Upper lobe of right lung (tissue), 1 donor: ENCODE measurements at regions not wholly inside any gene's neighbourhood (a gene's known extent, or its start where the extent isn't known, plus 50 kb on each side); places are given as distances from the start of the nearest gene placed in this dataset.
A peak's percentile ranks its signal among the peaks of the same experiment; 100 is the strongest.

Experiments
- ATAC-seq: fragments of 200-7000 bp; cut with Tn5 transposase; one replicate; pipeline ENCODE4 v1.9.1; 2020; ENCODE audit warnings: mild to moderate bottlenecking, moderate library complexity
- DNase-seq: peaks from one replicate; pipeline ENCODE4 v3.0.0-alpha.2; 2020
- H3K27ac ChIP-seq: fragments of 200-600 bp; one replicate; pipeline ENCODE4 v1.8.0; 2022
- H3K27me3 ChIP-seq: fragments of 200-600 bp; one replicate; pipeline ENCODE4 v1.8.0; 2022; ENCODE audit warnings: mild to moderate bottlenecking
- H3K36me3 ChIP-seq: fragments of 200-600 bp; one replicate; pipeline ENCODE4 v1.8.0; 2022
- H3K4me1 ChIP-seq: fragments of 200-600 bp; one replicate; pipeline ENCODE4 v1.8.0; 2022
- H3K4me3 ChIP-seq: fragments of 200-600 bp; one replicate; pipeline ENCODE4 v1.8.0; 2022; ENCODE audit warnings: mild to moderate bottlenecking
- H3K9me3 ChIP-seq: fragments of 200-600 bp; one replicate; pipeline ENCODE4 v1.8.0; 2022
- CTCF ChIP-seq: fragments of 200-600 bp; IDR thresholded peaks from one replicate; pipeline ENCODE4 v1.8.0; 2022; ENCODE audit warnings: antibody characterized with exemption
- intact Hi-C: fragments of 100-400 bp; cut with DNase I; formaldehyde crosslinking; loops from one replicate; pipeline ENCODE4 v1.11.0; 2022
- donor health status: DM: no; HTN: yes; CAD: no; lungs with severe emphysema.

DNA sequence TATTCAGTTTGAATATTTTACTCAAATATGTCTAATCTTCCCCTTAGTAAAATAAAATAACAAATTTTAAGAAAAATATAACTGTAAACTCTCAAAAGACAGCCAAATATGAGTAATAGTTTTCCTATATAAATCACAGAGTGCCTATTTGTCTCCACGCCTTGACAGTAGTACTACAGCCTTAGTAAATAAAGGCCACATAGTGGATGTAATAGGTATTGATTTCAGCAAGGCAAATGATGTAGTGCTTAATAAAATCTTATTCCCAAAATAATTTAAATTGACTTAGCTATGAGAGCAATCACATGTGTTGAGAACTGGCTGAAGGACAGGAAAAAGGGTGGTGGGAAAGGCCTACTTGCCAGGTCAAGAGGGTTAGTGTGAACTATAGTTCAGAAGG lies 747.2 kb downstream of the OLFM4 start:
- intact Hi-C loops, result no loop called here
- no peaks in the 10 kb centered on the region for H3K27me3 ChIP-seq
- H3K36me3 ChIP-seq, result no peaks in the 10 kb centered on the region

DNA sequence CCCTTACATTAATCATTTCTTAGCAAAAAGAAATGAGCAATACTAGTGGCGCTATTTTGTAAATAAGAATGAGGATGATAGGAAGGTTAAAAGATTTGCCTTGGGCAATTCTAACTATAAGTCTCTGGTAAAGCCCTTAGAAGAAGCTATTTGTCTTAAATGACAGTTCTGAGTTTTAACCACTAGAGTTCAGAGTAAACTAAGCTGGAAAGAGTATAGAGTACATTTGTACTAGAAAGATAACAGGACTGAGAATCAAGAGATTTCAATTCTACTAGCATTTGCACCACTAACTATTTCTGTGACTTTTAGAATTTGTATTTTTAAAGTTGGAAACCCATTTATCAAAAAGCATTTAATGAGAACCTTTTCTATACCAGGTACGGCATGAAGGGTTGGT lies 750.3 kb downstream of the OLFM4 start:
- H3K27me3 ChIP-seq, result no peaks in the 10 kb centered on the region
- H3K27ac ChIP-seq, result no peak overlapping the region
- H3K9me3 ChIP-seq, result no peaks in the 10 kb centered on the region
- TF ChIP-seq CTCF, result no peak
- ATAC-seq, result no peak
- H3K36me3 ChIP-seq, result no peaks in the 10 kb centered on the region
- DNase-seq, result no peak
- no peak overlapping the region for H3K4me3 ChIP-seq
- intact Hi-C loops, result no loop called here
- H3K4me1 ChIP-seq, result no peaks in the 10 kb centered on the region

More for the DNA sequence above, 747.2 kb downstream of the OLFM4 start:
- ATAC-seq, result no peak
- H3K9me3 ChIP-seq, result no peaks in the 10 kb centered on the region
- TF ChIP-seq CTCF, result no peak
- H3K4me1 ChIP-seq, result no peaks in the 10 kb centered on the region
- H3K4me3 ChIP-seq, result no peak overlapping the region
- no peak overlapping the region for H3K27ac ChIP-seq
- no peak for DNase-seq

GRCh38 chr13:53781941-53782340 lies 753.3 kb downstream of the OLFM4 start:
- ATAC-seq, result no peak
- no peak for TF ChIP-seq CTCF
- intact Hi-C loops, result no loop called here

GRCh38 chr13:53782488-53782961 lies 753.9 kb downstream of the OLFM4 start:
- H3K4me1 ChIP-seq, result no peaks in the 10 kb centered on the region
- no peak overlapping the region for H3K27ac ChIP-seq
- peak; percentile 79 for TF ChIP-seq CTCF
- no peaks in the 10 kb centered on the region for H3K36me3 ChIP-seq
- H3K4me3 ChIP-seq, result no peak overlapping the region
- intact Hi-C loops, result no loop called here
- ATAC-seq (peak; percentile 70), DNase-seq (no peak)
- H3K27me3 ChIP-seq, result no peaks in the 10 kb centered on the region
- no peaks in the 10 kb centered on the region for H3K9me3 ChIP-seq

More at GRCh38 chr13:53781941-53782340, 753.3 kb downstream of the OLFM4 start:
- Histone ChIP-seq H3K27me3 (no peaks in the 10 kb centered on the region), H3K27ac (no peak overlapping the region), H3K36me3 (no peaks in the 10 kb centered on the region), H3K9me3 (no peaks in the 10 kb centered on the region), H3K4me1 (no peaks in the 10 kb centered on the region), H3K4me3 (no peak overlapping the region)
- no peak for DNase-seq

DNA sequence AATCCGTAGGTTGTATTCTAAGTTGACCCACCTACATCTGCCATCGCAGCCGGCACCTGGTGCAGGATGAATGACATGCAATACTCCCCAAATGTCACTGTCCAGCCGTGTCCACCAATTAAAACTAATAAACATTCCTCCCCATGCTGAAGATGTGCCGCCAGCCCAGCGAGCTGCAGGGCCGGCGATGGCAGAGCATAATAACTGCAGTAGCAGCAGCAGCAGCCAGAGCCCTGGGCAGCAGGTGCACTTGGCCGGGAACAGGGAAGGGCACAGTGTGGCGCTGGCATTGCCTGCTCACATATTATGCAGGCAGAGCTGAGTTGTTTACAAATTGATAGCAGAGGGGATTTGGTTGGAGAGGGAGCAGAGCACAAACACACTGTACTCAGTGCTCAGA lies 754.9 kb downstream of the OLFM4 start:
- H3K36me3 ChIP-seq, result no peaks in the 10 kb centered on the region
- TF ChIP-seq CTCF, result no peak
- intact Hi-C loops, result no loop called here
- H3K4me3 ChIP-seq, result no peak overlapping the region
- DNase-seq (no peak), ATAC-seq (no peak)
- H3K4me1 ChIP-seq, result no peaks in the 10 kb centered on the region
- H3K9me3 ChIP-seq, result no peaks in the 10 kb centered on the region
- no peak overlapping the region for H3K27ac ChIP-seq
- H3K27me3 ChIP-seq, result no peaks in the 10 kb centered on the region

DNA sequence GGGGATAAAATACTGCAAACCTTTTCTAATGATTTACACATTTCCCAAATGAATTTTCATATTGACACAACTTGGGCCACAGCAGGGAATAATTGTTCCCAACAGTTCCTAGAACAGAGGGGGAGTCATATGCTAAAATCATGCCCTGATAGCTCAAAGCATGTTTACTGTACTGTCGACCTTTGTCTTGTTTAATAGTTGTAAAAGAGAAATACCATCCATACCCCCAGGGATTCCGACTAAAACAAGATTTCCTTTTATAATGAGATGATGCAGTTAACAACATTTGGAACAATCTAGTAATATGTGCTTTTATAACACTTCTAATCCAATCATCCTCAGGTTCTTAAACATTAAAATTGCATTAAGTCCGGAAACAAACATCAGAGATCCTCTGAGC lies 759.7 kb downstream of the OLFM4 start:
- no peak for ATAC-seq
- intact Hi-C loops, result no loop called here
- Histone ChIP-seq H3K4me1 (no peaks in the 10 kb centered on the region), H3K27me3 (no peaks in the 10 kb centered on the region), H3K4me3 (no peak overlapping the region), H3K9me3 (no peaks in the 10 kb centered on the region), H3K27ac (no peak overlapping the region), H3K36me3 (no peaks in the 10 kb centered on the region)
- no peak for TF ChIP-seq CTCF
- no peak for DNase-seq
